ENCODE measurements at regions not wholly inside any gene's neighbourhood (a gene's known extent, or its start where the extent isn't known, plus 50 kb on each side); places are given as distances from the start of the nearest gene placed in this dataset.

GRCh38 chr5:114660791-114661190 is 298.9 kb downstream of the KCNN2 start (continued):
- TF ChIP-seq ATF3 (IDR thresholded peaks at IDR 0.05; ENCODE audit: insufficient read depth, low read depth, low read length) = no peak

Data from H1 (cell line).